ENCODE measurements at regions not wholly inside any gene's neighbourhood (a gene's known extent, or its start where the extent isn't known, plus 50 kb on each side); places are given as distances from the start of the nearest gene placed in this dataset.
"Not testable (repeated sequence)": the region's sequence is repeated elsewhere in the genome, so short reads cannot be mapped to it uniquely, and the experiment has no call there.

- DNase-seq: no peak
These were observed 1647.9 kb downstream of the PLA2G4A start for GRCh38 chr1:188476606-188477005.

- DNase-seq: no peak
These were observed 1660.8 kb downstream of the PLA2G4A start for GRCh38 chr1:188489336-188490112.

GRCh38 chr1:188496506-188496905, 1667.8 kb downstream of the PLA2G4A start:
- DNase-seq: peak in 1 of 2 experiments; percentile 34

- no peak for DNase-seq
These were observed 1668.3 kb downstream of the PLA2G4A start for GRCh38 chr1:188497020-188497419.

- no peak for DNase-seq
These were observed 1670.9 kb downstream of the PLA2G4A start for GRCh38 chr1:188499690-188500089.

- DNase-seq: no peak
These were observed 1686.2 kb downstream of the PLA2G4A start for GRCh38 chr1:188514917-188515316.

- no peak for DNase-seq
These were observed 1688.4 kb downstream of the PLA2G4A start for GRCh38 chr1:188517139-188517538.

GRCh38 chr1:188551176-188551575, 1722.4 kb downstream of the PLA2G4A start:
- DNase-seq: no peak

GRCh38 chr1:188557053-188557452, 1728.3 kb downstream of the PLA2G4A start:
- no peak for DNase-seq

GRCh38 chr1:188582911-188583532, 1754.3 kb downstream of the PLA2G4A start:
- DNase-seq: no peak

GRCh38 chr1:188584119-188584518, 1755.4 kb downstream of the PLA2G4A start:
- no peak for DNase-seq

- DNase-seq: no peak
These were observed 1761.9 kb downstream of the PLA2G4A start for GRCh38 chr1:188590641-188591040.

- peak in 1 of 2 experiments; percentile 19 for DNase-seq
These were observed 1765.9 kb downstream of the PLA2G4A start for GRCh38 chr1:188594542-188595235.

- no peak for DNase-seq
These were observed 1770.6 kb downstream of the PLA2G4A start for GRCh38 chr1:188599313-188599712.

GRCh38 chr1:188611432-188611831, 1782.7 kb downstream of the PLA2G4A start:
- no peak for DNase-seq

GRCh38 chr1:188615321-188615720, 1786.6 kb downstream of the PLA2G4A start:
- no peak for DNase-seq

- no peak for DNase-seq
These were observed 1791.5 kb downstream of the PLA2G4A start for GRCh38 chr1:188620236-188620635.

- no peak for DNase-seq
These were observed 1812.9 kb downstream of the PLA2G4A start for GRCh38 chr1:188641566-188642211.

GRCh38 chr1:188642704-188643103, 1814.0 kb downstream of the PLA2G4A start:
- no peak for DNase-seq

GRCh38 chr1:188652678-188653077, 1823.9 kb downstream of the PLA2G4A start:
- no peak for DNase-seq

GRCh38 chr1:188655966-188656365, 1821.7 kb downstream of the BRINP3 start:
- DNase-seq: not testable (repeated sequence)

- no peak for DNase-seq
These were observed 1817.1 kb downstream of the BRINP3 start for GRCh38 chr1:188660572-188660971.

GRCh38 chr1:188665477-188665876, 1812.2 kb downstream of the BRINP3 start:
- no peak for DNase-seq
